ENCODE measurements at regions not wholly inside any gene's neighbourhood (a gene's known extent, or its start where the extent isn't known, plus 50 kb on each side); places are given as distances from the start of the nearest gene placed in this dataset.

- no peak for TF ChIP-seq CTCF (IDR thresholded peaks at IDR 0.05)
Observed at GRCh38 chr18:45268583-45268982, 346.7 kb upstream of the SLC14A2 start.

GRCh38 chr18:45270289-45270771 is 344.9 kb upstream of the SLC14A2 start:
- no peak for TF ChIP-seq CTCF (IDR thresholded peaks at IDR 0.05)

DNA sequence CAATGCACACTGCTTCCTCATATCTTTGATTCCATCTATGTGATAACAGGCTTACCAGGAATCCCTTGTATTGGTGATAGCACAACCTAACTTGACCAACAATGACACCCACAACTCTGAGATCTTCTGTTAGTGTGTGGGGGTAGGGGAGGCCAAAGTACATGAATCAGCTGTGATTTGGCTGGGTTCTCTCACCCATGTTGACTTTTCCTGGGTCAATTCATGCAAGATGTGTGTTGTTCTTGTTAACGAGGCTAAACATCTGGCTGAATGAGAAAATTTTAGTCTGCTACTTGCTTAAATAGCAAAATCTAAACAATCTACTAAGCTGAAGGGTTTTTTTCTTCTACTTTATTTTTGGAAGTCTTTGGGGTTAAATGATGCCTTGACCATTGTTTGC is 341.2 kb upstream of the SLC14A2 start:
- TF ChIP-seq CTCF (IDR thresholded peaks at IDR 0.05), result no peak

DNA sequence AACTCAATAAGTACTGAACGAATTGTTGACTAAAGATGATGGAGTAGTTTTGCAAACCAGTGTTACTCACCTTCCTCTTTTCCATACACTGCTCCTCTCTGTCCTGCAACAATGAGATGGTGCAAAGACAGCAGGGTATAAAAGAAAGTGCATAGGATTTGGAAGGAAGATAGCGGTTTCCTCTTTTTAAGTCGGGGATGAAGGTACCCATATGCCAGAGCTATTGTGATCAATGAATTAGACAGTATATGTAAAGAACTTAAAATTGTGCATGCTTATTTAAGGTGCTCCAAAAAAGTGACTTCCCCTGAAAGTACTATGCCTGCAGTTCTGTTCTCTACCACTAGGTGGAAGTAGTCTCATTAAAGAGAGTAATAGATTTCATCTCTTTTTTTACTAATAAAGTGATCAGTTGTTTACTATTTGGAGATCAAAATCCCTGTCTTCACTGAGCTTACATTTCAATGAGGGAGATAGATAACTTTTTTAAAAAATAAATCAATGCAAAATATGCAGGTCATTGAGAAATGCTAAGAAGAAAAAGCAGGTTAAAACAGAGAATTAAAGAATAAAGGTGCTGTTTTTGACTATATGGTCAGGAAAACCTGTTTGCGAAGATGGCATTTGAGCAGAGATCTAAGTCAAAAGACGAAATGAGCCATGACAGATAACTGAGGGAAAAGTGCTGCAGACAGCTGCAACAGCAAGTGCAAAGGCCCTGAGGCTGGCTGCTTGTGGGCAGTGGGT is 339.7 kb upstream of the SLC14A2 start:
- TF ChIP-seq CTCF (IDR thresholded peaks at IDR 0.05), result peak; percentile 89

DNA sequence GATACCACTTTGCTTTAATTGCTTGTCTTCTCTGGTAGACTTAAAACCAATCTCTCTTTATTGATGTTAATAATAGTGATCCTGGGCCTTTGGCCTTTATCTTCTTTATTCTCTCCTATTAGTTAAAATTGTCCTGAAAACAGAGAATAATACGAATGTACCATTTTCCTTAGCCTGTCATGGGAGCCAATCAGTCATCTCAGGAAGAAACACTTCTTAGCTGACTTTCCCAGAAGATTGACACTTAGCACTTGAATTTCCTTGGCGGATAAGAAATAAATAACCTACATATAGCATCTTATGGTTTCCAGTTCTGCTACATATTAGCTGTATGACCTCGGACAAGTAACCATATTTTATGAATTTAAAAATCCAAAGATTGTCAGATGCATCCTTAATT is 338.4 kb upstream of the SLC14A2 start:
- TF ChIP-seq CTCF (IDR thresholded peaks at IDR 0.05), result no peak

DNA sequence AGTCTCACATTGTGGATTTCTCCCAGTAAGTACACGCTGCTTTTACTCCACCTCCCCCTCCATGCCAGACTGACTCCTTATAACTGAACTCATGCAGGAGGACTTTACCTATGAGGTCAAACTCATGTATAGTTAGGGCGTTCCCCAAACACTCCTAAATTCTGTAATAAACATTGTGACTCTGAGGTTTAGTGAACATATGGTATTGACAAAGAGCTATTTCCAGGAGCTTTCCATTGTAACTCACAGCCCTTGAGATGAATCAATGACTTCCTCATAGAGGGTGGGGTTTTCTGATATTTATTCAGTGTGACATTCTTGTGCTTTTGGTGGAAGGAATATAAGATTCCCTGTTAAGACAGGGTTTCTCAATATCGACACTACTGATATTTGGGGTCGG is 337.4 kb upstream of the SLC14A2 start:
- TF ChIP-seq CTCF (IDR thresholded peaks at IDR 0.05), result no peak

DNA sequence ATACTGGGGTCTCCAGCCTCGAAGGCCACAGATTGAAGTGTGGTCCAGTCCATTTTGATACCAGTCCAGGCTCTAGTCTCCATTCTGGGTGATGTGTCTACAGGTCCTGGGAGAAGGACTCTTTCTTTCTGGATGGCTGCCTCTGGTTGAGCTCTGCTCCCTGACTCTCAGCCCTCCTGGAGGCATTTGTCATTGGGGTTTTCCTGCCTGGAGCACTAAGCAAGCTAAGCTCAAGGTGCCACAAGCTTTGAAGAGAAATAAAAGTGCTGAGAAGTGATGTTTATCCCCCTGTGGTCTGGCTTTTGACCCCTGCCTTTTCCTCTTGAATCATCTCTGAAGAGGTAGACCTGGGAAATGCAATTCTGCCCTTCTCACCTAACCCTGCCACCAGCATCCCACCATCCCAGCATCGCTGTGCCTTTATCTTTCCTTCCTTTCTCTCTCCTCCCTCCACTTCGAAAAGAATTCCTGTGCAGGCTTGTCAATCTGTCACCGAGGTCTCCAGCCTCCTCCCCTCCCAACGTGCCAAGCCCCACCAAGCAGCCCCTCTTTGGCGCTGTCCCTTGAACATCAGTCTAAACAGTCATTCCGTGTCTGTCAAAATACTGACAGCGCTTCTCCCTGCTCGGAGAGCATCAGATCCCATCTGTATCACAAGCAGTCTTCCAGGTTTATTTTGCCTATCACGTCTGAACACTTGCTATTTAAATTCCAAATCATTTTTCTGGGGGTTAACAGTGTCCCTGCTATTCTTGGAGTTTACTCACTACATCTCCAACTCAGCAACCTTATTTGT is 334.6 kb upstream of the SLC14A2 start:
- TF ChIP-seq CTCF (IDR thresholded peaks at IDR 0.05), result no peak

All from LNCAP (cell line).